SU-DHL-6 (cell line): ENCODE measurements at regions not wholly inside any gene's neighbourhood (a gene's known extent, or its start where the extent isn't known, plus 50 kb on each side); places are given as distances from the start of the nearest gene placed in this dataset.

ENCODE experiments used
- H2AFZ ChIP-seq: fragments of 200-600 bp; sonication (generic); 2 replicates; pipeline ENCODE4 v1.6.1; 2014; ENCODE audit warnings: low read depth, mild to moderate bottlenecking, moderate library complexity, mixed read lengths, antibody characterized with exemption, low read length; ENCODE audit not compliant: severe bottlenecking
- H3F3A ChIP-seq: fragments of 200-600 bp; shearing (Covaris generic); 2 replicates; pipeline ENCODE4 v1.6.0; 2016; ENCODE audit warnings: antibody characterized with exemption, mild to moderate bottlenecking; ENCODE audit not compliant: insufficient read depth
- H3K27ac ChIP-seq: fragments of 200-600 bp; sonication (generic); 2 replicates; pipeline ENCODE4 v1.5.1; 2016; ENCODE audit warnings: low read depth, mild to moderate bottlenecking, low read length, moderate library complexity, mixed read lengths
- H3K27me3 ChIP-seq: fragments of 200-600 bp; sonication (generic), shearing (Covaris generic); 2 replicates; pipeline ENCODE4 v1.6.0; 2014; ENCODE audit warnings: mild to moderate bottlenecking, low read length
- H3K36me3 ChIP-seq: fragments of 200-600 bp; sonication (generic); 2 replicates; pipeline ENCODE4 v1.6.1; 2014; ENCODE audit warnings: mild to moderate bottlenecking, low read length, mixed read lengths
- H3K4me2 ChIP-seq: fragments of 300-600, 200-600 bp; shearing (Covaris generic), sonication (generic); 2 replicates; pipeline ENCODE4 v1.6.0; 2014; ENCODE audit warnings: low read length, low read depth, mild to moderate bottlenecking; ENCODE audit not compliant: poor library complexity, severe bottlenecking
- H3K4me3 ChIP-seq: fragments of 200-600 bp; sonication (generic); 2 replicates; pipeline ENCODE4 v1.5.1; 2014; ENCODE audit warnings: antibody characterized with exemption, low read length, mild to moderate bottlenecking, mixed read lengths; ENCODE audit not compliant: insufficient read depth, poor library complexity, severe bottlenecking
- H3K79me2 ChIP-seq: fragments of 200-600 bp; sonication (generic); 2 replicates; pipeline ENCODE4 v1.6.1; 2014; ENCODE audit warnings: mild to moderate bottlenecking, low read length, moderate library complexity; ENCODE audit not compliant: insufficient read depth
- H3K9ac ChIP-seq: fragments of 200-600 bp; sonication (generic); 2 replicates; pipeline ENCODE4 v1.7.0; 2014; ENCODE audit warnings: mild to moderate bottlenecking, low read length
- H3K9me2 ChIP-seq: fragments of 200-600 bp; sonication (generic); replicated peaks from 2 replicates; pipeline ENCODE4 v1.6.1; 2014; ENCODE audit warnings: low read length; ENCODE audit not compliant: insufficient read depth
- H3K9me3 ChIP-seq: fragments of 200-600 bp; sonication (generic); 2 replicates; pipeline ENCODE4 v1.6.1; 2014; ENCODE audit warnings: low read length, mixed read lengths; ENCODE audit not compliant: insufficient read depth
- H4K20me1 ChIP-seq: fragments of 200-600 bp; sonication (generic); 2 replicates; pipeline ENCODE4 v1.6.1; 2014; ENCODE audit warnings: low read depth, mild to moderate bottlenecking, antibody characterized with exemption, low read length, moderate library complexity, mixed read lengths
- CTCF ChIP-seq: fragments of 200-600 bp; sonication (generic); IDR thresholded peaks from one replicate; pipeline ENCODE4 v1.5.1; 2017; ENCODE audit warnings: antibody characterized with exemption, mild to moderate bottlenecking, low read length, moderate library complexity; ENCODE audit not compliant: insufficient read depth, poor library complexity, severe bottlenecking
- EZH2phosphoT487 ChIP-seq: fragments of 200-600 bp; sonication (generic), shearing (Covaris generic); conservative IDR thresholded peaks from 2 replicates; pipeline ENCODE4 v1.6.1; 2018; ENCODE audit warnings: mild to moderate bottlenecking, antibody characterized with exemption, low read length, moderate library complexity, mixed read lengths

- Histone ChIP-seq H3K4me3 (no peak overlapping the region), H3F3A (no peaks in the 10 kb centered on the region), H3K36me3 (no peaks in the 10 kb centered on the region), H3K9me3 (no peaks in the 10 kb centered on the region), H3K4me2 (no peak overlapping the region), H3K9me2 (no peaks in the 10 kb centered on the region), H3K9ac (no peak overlapping the region), H4K20me1 (no peaks in the 10 kb centered on the region), H3K27ac (no peak overlapping the region), H3K79me2 (no peaks in the 10 kb centered on the region), H3K27me3 (no peaks in the 10 kb centered on the region), H2AFZ (no peak overlapping the region)
- no peak for TF ChIP-seq CTCF
These were observed 313.1 kb downstream of the MATN1 start for GRCh38 chr1:30410153-30410851.

- Histone ChIP-seq H3K9me2 (no peaks in the 10 kb centered on the region), H3K79me2 (no peaks in the 10 kb centered on the region), H3F3A (no peaks in the 10 kb centered on the region), H3K4me2 (no peak overlapping the region), H3K27ac (no peak overlapping the region), H3K9ac (no peak overlapping the region), H3K9me3 (no peaks in the 10 kb centered on the region), H3K36me3 (no peaks in the 10 kb centered on the region), H4K20me1 (no peaks in the 10 kb centered on the region), H2AFZ (no peak overlapping the region), H3K27me3 (no peaks in the 10 kb centered on the region), H3K4me3 (no peak overlapping the region)
- TF ChIP-seq EZH2phosphoT487: no peak
- TF ChIP-seq CTCF: no peak
These were observed 313.8 kb downstream of the MATN1 start for GRCh38 chr1:30409476-30410152.

GRCh38 chr1:30407865-30408580, 315.4 kb downstream of the MATN1 start:
- Histone ChIP-seq H3K9me2 (no peaks in the 10 kb centered on the region), H3K27me3 (no peaks in the 10 kb centered on the region), H3F3A (no peaks in the 10 kb centered on the region), H4K20me1 (no peaks in the 10 kb centered on the region), H2AFZ (no peak overlapping the region), H3K9ac (no peak overlapping the region), H3K9me3 (no peaks in the 10 kb centered on the region), H3K79me2 (no peaks in the 10 kb centered on the region), H3K4me2 (no peak overlapping the region), H3K36me3 (no peaks in the 10 kb centered on the region), H3K27ac (no peak overlapping the region), H3K4me3 (no peak overlapping the region)
- no peak for TF ChIP-seq CTCF
- TF ChIP-seq EZH2phosphoT487: no peak
